H1 (cell line): ENCODE measurements at regions not wholly inside any gene's neighbourhood (a gene's known extent, or its start where the extent isn't known, plus 50 kb on each side); places are given as distances from the start of the nearest gene placed in this dataset.

Experiments used
- CBX5 ChIP-seq: fragments of 300-800, 300-1000 bp; sonication (generic); IDR thresholded peaks from 2 replicates; pipeline ENCODE4 v1.7.1; 2016; ENCODE audit warnings: antibody characterized with exemption, low read length, low read depth
- EZH2 ChIP-seq: fragments of 200-600 bp; sonication (generic); IDR thresholded peaks from 2 replicates; pipeline ENCODE4 v1.7.1; 2012; ENCODE audit warnings: low read depth, mild to moderate bottlenecking, moderate library complexity, low read length, inconsistent platforms; ENCODE audit not compliant: severe bottlenecking
- GTF2F1 ChIP-seq: IDR thresholded peaks from 2 replicates; pipeline ENCODE4 v1.6.1; 2012; ENCODE audit warnings: low read depth, low read length, improper control_type of control experiment, borderline replicate concordance
- KDM1A ChIP-seq: fragments of 200-600, 300-600 bp; sonication (generic); IDR thresholded peaks from 2 replicates; pipeline ENCODE4 v1.7.1; 2016; ENCODE audit warnings: mild to moderate bottlenecking, low read length, borderline replicate concordance
- TF ChIP-seq, protein P1 (sequence below), 3 experiments: IDR thresholded peaks; 1 replicate in 2 of 3; 2 replicates in 1 of 3; pipeline versions ENCODE4 v1.5.1 to v1.6.1; 2011; ENCODE audit warnings: low read length in 3 of 3, mild to moderate bottlenecking in 3 of 3, inconsistent platforms in 2 of 3, low read depth in 1 of 3, moderate library complexity in 1 of 3; ENCODE audit not compliant: insufficient read depth in 1 of 3; ENCODE audit errors: control extremely low read depth in 1 of 3

DNA sequence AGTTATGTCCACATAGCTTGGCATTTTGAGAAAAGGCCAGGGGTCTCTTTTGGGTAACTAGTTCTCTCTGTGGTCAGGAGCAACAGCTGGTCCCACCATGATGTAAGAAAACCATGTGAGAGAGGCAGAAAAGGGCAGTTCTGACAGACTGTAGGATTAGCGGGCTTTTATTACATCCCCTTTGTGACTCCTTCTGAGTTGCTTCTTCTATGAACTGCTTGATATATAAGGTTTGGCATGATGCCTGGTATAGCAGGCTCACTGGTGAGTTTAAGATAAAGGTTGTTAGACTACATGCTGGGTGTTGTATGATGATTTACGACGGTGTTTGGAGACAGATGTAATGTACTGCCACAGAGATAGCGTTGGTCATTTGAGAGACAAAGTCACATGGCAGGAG is 2308.1 kb upstream of the AGA start:
- TF ChIP-seq, protein P1, sequence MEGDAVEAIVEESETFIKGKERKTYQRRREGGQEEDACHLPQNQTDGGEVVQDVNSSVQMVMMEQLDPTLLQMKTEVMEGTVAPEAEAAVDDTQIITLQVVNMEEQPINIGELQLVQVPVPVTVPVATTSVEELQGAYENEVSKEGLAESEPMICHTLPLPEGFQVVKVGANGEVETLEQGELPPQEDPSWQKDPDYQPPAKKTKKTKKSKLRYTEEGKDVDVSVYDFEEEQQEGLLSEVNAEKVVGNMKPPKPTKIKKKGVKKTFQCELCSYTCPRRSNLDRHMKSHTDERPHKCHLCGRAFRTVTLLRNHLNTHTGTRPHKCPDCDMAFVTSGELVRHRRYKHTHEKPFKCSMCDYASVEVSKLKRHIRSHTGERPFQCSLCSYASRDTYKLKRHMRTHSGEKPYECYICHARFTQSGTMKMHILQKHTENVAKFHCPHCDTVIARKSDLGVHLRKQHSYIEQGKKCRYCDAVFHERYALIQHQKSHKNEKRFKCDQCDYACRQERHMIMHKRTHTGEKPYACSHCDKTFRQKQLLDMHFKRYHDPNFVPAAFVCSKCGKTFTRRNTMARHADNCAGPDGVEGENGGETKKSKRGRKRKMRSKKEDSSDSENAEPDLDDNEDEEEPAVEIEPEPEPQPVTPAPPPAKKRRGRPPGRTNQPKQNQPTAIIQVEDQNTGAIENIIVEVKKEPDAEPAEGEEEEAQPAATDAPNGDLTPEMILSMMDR (IDR thresholded peaks at IDR 0.05; ENCODE audit: control extremely low read depth in 1 of 3, insufficient read depth in 1 of 3, low read depth in 1 of 3, low read length in 3 of 3): no peak
- TF ChIP-seq KDM1A (no peak), EZH2 (no peak), GTF2F1 (no peak), CBX5 (no peak)
